Activated T-cell treated with anti-CD3 and anti-CD28 coated beads for 24 hours (primary cell): ENCODE measurements at regions not wholly inside any gene's neighbourhood (a gene's known extent, or its start where the extent isn't known, plus 50 kb on each side); places are given as distances from the start of the nearest gene placed in this dataset.

Source experiments
- DNase-seq: peaks from one replicate; pipeline ENCODE4 v3.0.0-alpha.2; 2020; ENCODE audit warnings: low read depth

DNA sequence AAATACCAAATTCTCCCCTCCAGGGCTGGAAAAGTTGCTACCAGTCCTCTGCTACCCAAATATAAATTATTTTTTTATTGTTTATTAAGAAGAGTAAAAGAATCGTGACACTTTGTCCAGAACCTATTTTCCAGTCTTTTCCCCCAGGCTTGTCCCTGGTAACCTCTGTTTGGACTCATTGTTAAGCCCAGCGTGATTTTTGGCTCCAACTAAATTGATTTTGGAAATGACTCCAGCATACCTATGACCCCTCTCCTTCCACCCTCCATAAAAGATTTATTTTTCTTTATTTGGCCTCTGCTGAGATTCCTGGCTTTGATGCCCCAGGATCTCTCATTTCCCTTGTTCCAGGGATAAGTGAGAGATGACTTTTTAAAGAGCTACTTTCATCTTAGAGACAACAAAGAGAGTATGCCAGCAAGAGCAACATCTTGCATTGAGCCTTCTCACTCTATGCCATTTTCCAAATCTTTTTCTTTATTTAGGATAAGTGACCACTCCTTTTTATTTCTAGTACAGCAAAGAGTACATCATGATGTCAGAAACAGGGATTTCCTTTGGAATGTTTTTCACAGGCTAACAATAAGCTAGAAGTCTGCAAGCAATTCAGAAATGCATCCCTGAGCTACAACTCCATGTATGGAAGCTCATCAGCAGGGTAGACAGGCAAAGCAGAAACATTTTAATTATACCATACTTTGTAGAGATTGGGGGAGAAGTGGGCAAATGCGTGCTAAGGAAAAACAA is 75.8 kb downstream of the DAD1 start:
- DNase-seq, result no peak

DNA sequence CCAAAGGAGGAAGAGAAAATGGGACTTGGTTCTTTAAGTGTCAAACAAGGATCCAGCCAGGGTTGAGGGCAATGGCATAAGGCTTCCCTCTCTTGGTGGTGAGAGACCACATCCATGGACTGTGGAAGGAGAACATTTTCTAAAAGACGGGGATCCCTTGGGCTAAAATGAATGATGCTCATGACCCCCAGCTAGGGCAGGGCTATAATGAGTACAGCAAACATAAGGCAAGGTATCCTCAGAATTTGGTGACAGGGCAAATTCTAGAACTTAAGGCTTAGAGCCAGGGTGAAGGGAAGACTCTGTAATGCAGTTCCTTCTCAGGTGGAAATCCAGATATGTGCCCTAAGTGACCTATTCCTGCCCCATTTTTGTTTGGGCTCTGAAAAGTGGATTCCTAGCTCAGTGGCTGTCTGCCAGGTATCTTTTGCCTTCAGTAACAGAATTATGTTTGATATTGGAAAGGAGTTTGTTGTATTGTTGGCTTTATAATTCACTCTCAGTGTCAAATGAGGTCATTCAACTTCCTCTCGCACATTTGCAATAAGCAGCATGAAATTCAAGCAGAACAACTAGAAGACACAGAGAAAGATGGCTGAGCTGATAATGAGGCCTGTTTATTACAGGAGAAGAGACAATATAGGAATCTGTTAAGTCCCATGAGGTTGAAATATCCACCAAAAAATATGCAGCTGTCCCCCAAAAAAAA is 76.8 kb downstream of the DAD1 start:
- DNase-seq, result no peak

DNA sequence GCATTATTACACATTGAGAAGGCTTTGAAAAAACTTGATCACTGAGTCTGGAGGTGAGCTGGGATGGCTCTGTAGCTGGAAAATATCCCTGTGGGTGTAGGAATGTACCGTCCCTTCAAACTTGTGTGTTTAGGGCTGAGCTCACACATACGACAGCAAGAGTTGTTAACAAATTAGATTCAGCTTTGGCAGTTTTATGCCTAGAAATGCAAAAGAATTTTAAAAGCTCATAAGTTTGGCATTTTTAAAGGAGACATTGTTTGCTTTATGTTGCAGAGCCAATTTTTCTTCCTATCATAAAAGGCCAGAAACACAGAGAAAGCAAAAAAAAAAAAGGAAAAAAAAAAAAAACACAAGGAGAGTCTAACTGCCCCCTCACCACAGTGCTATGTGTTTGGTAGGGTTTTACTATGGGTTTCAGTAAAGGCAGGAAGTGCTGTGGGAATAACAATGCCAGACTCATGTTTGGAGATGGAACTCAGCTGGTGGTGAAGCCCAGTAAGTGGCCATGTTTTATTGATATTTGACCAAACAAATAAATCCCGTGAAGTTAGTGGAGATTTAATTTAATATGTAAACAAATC is 78.4 kb downstream of the DAD1 start:
- no peak for DNase-seq

DNA sequence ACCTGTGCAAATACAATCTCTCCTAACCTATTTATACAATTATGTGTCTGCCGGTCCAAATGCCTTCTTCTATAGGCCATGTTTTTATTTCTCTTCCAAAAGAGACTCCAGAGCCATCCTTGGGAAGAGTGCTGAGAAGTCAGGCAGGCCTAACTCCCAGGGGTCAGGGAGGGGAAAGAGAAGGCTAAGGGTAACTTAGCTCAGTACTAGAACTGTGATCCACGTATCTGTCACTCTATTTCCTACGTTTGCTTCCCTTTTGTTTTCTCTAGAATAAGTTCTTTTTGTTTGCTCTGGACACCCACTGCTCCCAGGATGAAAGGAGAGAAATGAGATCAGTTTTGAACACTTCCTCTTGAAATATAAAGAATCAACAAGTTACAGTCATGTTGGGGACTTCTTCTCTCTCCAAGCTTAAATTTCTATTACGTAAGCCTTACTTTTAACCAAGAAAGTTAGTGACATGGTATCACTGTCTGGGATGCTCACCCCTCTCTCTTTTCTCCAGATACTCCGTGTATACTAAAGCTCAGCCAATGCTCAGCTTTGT is 79.2 kb downstream of the DAD1 start:
- no peak for DNase-seq

DNA sequence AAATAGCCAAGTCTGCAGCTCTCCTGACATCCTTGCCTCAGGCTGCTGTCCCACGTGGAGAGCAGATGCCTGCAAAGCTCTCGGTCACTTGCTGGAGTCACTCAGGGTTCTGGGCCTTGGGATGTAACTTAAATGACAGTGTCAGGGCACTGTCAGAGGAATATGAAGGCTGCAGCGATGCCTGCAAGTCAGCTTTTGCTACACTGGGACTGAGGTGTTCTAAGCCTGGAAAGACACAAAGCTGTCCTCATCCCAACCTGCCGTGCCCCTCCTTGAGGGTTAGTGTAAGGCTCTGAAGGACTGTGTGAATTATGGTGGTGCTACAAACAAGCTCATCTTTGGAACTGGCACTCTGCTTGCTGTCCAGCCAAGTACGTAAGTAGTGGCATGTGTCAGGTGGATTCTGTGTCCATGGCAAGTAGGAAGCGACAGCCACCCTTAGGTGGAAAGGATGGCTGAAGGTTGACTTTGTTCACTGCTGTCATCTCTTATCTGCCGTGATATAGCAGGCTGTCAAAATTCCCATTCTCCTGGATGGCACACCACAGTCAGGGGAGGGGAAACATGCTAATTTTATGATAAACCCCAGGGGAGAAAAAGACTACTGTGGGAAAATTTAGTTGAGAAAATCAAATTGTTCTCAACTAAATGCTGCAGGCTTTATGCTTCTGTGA is 79.9 kb downstream of the DAD1 start:
- no peak for DNase-seq

DNA sequence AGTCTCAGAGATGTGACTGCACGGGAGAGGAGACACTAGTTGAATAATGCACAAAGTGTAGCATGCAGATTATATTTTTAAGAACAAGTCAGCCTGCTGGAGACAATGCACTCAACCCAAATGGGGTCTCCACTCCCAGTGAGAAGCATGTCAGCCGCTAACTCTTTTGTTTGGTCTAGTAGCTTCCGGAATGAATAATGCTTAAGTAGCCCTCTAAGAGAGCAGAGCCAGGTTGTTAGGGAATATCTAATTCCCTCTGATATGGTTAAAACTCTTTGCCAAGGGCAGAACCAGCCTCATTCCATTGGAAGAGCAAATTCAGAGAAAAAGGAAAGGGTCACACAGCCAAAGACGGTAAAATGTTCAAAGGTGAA is 80.4 kb downstream of the DAD1 start:
- DNase-seq, result no peak

DNA sequence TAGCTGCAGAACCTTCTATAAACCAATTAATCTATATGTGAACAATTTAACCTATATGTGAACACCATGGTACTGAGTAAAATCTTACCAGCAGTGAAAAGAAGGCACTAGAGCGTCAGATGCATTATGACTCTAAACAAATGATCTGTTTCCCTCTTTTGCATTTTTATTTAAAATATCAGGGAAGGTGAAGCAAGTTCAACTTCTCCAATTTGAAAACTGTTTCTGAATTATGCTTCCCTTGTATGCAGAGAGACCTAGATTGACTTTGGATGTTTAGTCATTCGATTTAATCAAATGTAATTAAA is 80.9 kb downstream of the DAD1 start:
- DNase-seq, result no peak

DNA sequence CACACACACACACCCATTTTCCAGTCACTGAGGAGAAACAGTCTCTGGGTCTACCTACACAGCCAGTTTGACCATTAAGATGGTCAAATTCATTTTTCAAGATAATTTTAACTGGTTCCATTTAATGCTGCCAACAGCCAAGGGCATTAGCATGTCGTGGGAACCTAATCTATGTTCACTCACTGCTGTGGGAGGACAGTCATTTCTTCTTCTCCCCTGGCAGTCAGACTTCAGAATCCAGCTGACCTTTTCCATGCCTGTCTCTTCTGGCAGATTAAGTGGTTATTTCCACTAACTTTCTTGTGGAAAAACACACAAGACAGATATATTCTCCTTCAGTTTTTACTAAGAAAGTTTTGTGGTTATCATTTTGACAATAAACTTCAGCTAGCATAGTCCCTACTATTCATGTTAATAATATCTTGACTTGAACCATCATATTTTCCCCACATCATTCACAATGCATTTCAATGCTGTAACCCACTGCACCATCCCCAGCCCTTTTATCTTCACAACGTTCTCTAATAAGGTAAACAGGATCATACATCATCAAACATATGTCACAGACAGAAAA is 82.2 kb downstream of the DAD1 start:
- DNase-seq, result no peak

DNA sequence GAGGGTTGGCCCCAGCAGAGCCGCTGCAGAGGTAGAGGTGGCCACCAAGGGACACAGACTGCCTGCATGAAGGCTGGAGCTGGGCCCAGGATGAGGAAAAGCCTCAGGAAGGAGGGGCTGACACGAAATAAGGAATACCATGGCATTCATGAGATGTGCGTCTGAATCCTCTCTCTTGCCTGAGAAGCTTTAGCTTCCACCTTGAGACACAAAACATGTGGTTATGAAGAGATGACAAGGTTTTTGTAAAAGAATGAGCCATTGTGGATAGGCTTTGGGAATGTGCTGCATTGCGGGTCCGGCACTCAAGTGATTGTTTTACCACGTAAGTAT is 82.7 kb downstream of the DAD1 start:
- no peak for DNase-seq

DNA sequence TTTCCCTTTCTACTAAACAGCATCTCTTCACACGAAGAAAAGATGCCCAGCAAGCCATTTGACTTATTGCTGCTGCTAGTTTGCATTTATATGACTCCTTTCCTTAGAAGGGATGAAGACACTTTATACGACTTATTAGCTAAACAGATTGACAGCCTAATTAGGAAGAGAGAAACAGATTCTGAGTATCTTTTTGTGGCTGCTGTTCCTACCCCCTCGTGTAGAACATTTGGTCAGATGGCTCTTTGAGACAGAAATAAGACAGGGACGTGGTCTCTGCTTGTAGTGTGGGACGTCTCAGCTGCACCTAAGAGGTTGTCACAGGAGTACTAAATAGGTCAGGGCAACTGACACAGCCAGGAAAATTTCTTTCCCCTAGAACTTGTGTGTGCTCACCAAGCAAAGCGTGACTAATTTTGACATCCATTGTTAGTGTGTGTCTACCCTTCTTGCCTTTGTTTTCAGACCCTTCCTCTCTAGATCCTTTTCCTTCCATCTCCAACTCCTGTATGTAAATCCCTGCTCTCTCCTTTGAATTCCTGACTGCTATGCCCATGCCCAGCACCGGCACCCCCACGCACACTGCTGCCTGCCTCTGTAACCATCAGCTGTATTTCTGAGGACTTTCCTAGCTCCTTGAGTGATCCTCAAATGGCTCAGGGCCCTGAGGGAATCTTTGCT is 83.2 kb downstream of the DAD1 start:
- no peak for DNase-seq

DNA sequence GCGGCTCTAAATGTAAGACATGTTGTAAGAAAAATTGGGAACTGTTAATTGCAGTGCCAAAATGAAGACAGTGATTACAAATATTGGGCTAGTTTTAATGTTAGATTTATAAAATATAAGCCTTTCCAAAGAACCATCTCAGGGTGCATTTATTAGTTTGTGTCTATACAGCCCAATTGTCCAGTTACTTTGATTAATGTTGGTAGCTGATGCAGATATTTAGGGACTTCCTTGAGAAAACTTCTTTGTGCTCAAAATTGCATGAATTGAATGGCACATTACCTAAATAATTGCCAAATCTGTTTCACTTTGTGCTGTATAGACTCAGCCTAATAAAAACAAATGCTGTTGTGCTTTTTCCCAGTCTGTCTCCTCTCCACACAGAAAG is 83.7 kb downstream of the DAD1 start:
- no peak for DNase-seq

DNA sequence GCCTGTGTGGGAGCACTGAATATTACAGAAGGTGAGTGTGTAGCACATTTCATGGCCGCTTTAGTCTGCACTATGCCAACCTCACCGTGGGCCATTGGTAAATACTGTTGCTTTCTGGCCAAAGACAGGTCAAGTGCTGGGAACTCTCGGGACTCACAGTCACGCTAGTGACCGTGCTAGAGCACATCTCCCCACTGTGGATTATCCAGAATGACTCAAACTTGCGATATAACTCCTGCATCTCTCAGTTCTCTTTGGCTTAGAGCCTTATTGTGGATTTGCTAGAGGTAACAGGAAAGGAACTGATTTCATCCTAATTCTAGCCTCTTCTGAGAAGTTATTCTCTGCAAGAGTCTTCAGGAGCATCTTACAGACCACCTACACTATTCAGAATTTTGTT is 86.5 kb downstream of the DAD1 start:
- no peak for DNase-seq

DNA sequence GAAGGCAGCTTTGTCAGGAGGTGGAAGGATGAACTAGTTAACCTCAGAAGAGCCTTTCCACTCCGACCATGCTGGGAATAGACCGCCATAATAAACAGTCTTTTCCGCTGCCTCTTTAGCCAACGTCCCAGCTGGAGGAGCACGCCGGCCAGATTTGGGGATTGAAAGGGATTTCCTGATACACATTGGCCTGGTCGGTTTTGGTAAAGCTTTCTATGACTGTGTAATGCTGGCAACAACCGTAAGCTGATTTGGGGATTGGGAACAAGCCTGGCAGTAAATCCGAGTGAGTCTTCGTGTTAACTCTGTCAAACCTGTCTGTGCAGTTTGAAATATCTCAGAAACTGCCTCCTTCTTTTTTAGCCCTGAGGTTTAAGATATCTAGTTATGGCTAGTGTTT is 87.0 kb downstream of the DAD1 start:
- DNase-seq, result no peak

DNA sequence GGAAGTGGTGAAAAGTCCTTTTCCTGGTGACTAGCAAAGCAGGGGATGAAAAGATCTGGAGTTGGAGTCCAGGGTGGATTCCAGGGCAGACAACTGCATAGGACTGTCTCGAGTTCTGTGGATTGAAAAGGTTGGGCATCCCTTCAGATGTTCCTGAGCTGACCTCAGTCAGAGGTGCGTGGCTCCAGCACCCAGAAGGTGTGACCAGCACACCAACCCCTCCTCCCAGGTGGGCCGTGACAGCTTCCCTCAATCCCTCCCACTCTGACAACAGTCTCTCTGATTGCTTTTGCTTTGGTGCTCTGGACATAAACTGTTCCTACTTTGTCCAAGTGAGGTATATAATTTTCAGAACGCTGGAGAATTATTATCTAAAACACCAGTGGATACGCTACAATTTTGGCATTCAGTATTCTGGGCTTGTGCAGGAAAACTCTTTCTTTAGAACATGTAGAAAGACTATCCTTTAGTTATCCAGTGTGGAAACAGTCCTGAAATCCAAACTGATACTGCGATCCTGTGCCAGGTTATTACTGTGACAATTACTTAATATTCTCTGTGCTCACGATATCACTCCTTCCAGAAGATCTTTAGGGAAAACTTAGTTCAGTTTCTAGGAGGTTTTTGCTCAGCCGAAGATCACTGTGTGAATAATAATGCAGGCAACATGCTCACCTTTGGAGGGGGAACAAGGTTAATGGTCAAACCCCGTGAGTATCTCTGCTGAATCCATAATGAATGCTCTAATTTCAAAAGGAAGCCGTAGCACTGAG is 87.9 kb downstream of the DAD1 start:
- DNase-seq, result no peak

DNA sequence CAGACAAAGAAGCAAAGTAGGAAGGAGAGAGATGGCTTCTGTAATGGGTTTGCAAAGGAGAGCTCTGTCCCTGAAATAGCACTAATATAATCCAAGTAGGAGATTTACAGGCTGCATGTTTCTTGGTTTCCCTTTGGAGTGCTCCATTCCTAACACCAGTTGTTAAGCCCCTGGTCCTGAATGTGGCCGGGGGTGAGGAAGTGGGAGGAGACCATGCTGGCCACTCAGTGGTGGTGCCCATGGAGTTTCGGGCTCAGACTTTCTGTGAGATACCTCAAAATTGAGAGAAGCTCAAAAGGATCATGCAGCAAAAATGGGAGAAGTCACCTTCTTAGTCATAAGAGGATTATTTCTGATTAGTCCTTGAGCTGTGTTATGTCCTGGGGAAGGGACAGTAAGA is 88.5 kb downstream of the DAD1 start:
- DNase-seq, result no peak

DNA sequence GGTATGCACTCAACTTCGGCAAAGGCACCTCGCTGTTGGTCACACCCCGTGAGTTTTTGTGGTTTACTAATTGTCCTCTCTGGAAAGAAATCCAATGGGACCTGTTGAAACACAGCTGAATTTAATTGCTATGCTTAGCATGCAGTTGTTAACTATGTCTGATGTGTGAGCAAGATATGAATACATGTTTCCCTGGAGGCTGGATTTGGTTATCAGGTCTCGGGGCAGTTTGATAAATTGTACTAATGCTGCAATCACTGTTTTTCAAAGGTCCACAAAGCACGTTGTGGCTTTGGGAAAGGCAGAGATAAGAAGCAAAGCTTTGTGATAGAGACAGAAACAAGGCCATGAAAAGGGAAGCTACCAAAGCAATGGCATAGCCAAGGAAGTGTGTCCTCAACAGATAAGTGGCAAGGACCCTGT is 91.3 kb downstream of the DAD1 start:
- no peak for DNase-seq

DNA sequence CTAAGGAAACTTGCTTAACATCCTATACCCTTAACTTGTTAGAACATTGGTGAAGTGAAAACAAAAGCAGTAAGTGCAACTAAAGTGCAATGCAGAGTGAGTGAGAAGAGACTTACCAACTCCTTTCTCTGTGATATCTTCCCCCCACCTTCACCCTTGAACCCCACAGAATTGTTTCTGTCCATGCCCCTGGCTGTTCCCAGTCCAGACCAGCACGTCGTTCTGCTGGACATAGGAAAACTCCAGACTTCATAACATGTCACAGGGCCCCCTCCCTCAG is 91.9 kb downstream of the DAD1 start:
- DNase-seq, result no peak

DNA sequence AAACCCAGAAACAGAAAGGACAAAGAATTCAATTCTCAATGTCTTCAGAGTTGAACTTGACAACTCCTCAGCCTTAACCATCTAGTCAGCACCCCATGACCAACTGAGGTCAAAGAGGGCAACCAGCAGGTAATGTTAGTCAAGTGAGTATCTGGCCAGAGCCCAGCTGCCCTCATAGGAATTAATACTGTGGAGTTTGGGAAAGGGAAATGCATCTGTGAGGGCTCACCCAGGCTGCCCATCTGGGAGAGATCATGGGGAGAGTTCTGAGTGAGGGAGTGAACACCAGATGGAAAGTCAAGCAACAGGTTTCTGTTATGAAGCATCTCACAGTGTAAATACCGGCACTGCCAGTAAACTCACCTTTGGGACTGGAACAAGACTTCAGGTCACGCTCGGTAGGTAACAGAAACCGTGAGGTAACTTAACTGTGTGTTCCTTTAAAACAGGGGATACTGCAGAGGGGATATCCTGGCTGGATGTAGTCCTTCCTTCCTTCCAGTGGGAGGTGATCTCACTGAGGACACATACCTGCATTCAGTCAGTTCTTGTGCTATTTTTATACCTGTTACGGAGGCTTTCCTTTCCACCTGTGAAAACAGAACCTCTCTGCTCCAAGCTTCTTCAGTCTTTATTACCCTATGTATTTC is 94.4 kb downstream of the DAD1 start:
- DNase-seq, result no peak

DNA sequence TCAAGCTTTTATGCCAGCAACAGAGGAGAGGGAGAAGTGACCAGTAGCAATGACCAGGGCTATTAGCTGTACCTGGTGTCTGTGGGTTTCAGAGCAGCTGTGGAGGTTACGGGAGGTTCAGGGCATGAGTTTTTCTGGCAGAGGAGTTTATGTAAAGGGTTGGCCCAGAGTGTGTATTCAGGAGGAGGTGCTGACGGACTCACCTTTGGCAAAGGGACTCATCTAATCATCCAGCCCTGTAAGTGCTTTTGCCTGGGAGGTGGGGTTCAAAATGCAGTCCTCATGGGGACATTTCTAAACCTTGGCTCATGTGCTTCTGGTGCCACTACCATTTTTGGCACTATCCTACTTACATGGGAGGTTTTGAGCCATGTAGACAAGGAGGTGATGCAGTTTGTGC is 95.3 kb downstream of the DAD1 start:
- no peak for DNase-seq

DNA sequence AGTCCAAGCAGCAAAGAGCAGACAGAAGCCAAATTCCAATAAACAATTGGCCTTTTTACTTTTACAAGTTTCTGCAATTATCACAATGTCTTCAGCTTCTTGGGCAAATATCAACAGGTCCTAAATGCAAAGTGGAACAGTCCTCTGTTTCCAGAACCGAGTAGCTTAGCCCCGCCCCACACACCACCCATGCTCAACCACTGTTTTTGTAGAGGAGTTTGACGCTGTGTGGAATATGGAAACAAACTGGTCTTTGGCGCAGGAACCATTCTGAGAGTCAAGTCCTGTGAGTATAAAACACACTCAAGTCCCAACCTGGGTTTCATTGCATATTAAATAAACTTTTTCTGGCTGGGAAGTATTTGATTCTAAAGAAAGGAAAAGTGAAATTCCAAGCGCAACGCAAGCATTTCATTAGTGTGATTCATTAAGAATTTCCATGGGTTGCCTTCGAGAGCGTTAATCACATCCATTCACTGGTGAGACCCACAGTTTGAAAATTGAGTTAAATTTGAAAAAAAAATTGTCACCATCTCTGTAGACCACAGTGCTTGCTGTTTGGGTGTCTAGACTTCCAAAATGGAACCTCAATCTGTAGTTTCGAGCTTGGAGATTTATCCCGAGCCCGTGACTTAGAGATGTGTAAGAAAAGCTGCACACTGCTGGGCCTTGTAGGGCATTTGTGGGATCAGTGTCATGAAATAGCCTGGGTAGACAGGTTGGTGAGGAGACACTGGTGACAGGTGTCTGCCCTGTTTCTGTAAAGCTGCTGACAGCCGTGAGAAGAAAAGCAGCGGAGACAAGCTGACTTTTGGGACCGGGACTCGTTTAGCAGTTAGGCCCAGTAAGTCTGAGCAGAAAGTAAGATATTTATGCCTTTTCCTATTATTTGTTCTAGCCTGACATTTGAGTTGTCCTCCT is 96.1 kb downstream of the DAD1 start:
- no peak for DNase-seq
